GM06990 (cell line): ENCODE measurements at regions not wholly inside any gene's neighbourhood (a gene's known extent, or its start where the extent isn't known, plus 50 kb on each side); places are given as distances from the start of the nearest gene placed in this dataset.

ENCODE experiments used
- DNase-seq: peaks from one replicate; pipeline ENCODE4 v3.0.0-alpha.2; 2011; ENCODE audit not compliant: insufficient read length; ENCODE audit errors: extremely low read depth
- H3K27me3 ChIP-seq: replicated peaks from 2 replicates; pipeline ENCODE4 v1.6.0; 2011; ENCODE audit warnings: low read length; ENCODE audit not compliant: control insufficient read depth, insufficient read depth
- H3K36me3 ChIP-seq: 2 replicates; pipeline ENCODE4 v1.5.1; 2011; ENCODE audit warnings: low read length; ENCODE audit not compliant: control insufficient read depth, insufficient read depth
- H3K4me3 ChIP-seq: replicated peaks from 2 replicates; pipeline ENCODE4 v1.5.1; 2011; ENCODE audit warnings: low read depth, mild to moderate bottlenecking, control low read depth, low read length
- TF ChIP-seq, protein P1 (sequence below): IDR thresholded peaks from 2 replicates; pipeline ENCODE4 v1.5.1; 2011; ENCODE audit warnings: low read length, control low read depth, mild to moderate bottlenecking, inconsistent platforms; ENCODE audit not compliant: insufficient read depth, poor library complexity, severe bottlenecking

DNA sequence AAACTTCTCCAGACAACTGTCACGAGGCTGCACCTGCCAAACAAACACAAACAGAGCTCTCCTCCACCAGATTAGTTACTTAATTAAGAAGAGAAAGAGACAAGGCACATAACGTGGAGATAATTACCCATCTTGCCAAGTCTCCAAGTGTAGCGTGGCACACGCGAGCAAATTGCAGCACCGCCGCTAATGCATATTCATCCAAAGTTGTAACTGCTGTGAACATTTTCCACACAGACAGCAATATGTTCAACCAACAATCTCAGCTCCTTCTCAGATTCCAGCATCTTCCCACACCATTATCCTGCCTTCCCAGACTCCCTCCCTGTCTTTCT lies 309.6 kb upstream of the TLE3 start:
- TF ChIP-seq, protein P1, sequence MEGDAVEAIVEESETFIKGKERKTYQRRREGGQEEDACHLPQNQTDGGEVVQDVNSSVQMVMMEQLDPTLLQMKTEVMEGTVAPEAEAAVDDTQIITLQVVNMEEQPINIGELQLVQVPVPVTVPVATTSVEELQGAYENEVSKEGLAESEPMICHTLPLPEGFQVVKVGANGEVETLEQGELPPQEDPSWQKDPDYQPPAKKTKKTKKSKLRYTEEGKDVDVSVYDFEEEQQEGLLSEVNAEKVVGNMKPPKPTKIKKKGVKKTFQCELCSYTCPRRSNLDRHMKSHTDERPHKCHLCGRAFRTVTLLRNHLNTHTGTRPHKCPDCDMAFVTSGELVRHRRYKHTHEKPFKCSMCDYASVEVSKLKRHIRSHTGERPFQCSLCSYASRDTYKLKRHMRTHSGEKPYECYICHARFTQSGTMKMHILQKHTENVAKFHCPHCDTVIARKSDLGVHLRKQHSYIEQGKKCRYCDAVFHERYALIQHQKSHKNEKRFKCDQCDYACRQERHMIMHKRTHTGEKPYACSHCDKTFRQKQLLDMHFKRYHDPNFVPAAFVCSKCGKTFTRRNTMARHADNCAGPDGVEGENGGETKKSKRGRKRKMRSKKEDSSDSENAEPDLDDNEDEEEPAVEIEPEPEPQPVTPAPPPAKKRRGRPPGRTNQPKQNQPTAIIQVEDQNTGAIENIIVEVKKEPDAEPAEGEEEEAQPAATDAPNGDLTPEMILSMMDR = no peak
- Histone ChIP-seq H3K27me3 (no peaks in the 10 kb centered on the region; the same call in none of the 2 replicates), H3K36me3 (no peaks in the 10 kb centered on the region), H3K4me3 (no peak overlapping the region)
- DNase-seq = no peak

DNA sequence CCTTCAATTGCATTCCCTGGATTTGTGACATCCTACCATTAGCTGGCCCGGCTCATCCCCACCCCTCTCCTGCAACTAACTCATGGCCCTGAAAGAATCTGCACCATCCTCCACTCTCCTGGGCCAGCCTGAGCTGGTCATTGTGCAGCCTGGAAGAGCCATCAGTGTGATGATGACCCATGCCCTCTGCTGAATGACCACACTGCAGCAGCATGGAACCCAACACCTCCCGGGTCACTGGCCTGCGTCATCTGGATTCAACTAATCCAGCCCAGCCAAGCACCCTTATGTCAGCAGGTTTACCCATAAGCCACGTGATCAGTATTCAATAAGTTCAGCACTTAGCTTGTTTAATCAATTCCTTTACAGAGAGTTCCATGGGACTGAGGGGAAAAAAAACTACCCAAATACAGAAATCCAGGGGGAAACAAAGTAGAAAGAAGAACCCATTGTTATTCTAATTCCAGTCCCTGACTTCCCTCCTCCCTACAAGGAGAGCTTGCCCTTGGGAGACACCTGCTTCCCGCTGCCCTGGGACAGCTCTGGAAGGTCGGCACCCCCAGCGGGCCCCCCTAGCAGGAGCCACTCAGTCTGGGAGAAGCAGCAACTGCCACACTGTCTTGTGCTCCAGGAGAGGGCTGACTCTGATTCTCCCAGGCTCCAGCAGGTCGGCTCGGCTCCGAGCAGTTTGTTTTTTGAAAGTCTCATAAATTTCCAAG lies 309.1 kb upstream of the TLE3 start:
- H3K36me3 ChIP-seq = no peaks in the 10 kb centered on the region
- DNase-seq = no peak
- TF ChIP-seq, protein P1 = no peak
- H3K27me3 ChIP-seq = no peaks in the 10 kb centered on the region; the same call in none of the 2 replicates
- H3K4me3 ChIP-seq = no peak overlapping the region

DNA sequence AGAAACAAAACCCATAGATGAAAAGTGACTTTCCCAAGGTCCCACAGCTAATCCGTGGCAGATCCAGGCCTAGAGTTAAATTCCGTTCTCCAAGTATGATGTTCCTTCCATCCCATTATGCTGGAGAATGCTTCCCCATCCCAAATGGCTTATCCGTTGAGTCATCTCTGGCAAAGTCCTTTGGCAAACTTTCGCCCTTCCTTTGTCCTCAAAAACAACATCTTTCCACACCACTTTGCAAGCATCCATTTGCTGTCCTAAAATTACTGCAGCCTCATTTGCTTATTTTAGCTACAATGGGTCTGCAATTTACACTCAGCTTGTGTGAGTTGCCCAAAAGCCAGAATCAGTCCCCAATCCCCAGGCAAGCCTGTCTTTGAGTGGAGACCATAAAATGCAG lies 304.0 kb upstream of the TLE3 start:
- H3K36me3 ChIP-seq = no peaks in the 10 kb centered on the region
- H3K4me3 ChIP-seq = no peak overlapping the region
- no peak for DNase-seq
- TF ChIP-seq, protein P1 = no peak
- H3K27me3 ChIP-seq = no peaks in the 10 kb centered on the region; the same call in 1 of the 2 replicates

DNA sequence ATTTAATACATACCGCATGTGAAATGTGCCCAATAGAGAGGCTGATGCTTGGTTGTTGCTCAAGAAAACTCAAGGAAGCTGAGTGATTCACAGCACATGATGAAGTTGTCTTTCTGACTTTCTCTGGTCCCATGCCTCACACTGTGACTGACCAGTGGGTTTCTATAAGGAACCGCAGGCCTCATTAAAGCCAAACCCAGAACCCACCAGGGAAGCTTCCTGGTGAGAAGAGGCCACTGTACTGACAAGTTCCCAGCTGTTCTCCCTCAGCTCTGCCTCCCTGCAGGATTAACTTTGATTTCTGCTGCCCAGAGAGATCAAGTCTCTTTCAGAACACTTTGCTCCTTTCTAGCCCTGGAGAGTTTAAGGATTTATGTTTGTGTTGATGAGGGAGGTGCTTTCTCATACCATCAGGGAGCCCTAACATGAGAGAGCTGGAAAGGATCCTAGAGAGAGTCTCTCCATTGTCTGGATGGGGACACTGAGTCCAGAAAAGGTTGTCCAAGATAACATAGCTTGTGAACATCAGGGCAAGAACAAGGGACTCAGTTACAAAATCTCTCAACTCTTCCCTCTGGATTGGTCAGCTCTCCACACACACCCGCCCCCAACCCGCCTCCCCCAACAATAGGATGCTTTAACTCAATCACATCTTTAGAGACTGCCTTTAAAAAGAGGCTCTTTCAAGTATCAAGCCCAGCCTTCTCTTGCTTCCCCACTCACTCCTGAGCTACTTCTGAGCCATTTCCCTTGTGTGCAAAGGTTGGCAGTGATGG lies 303.2 kb upstream of the TLE3 start:
- Histone ChIP-seq H3K36me3 (no peaks in the 10 kb centered on the region), H3K4me3 (no peak overlapping the region), H3K27me3 (no peaks in the 10 kb centered on the region; the same call in 1 of the 2 replicates)
- TF ChIP-seq, protein P1 = no peak
- no peak for DNase-seq

DNA sequence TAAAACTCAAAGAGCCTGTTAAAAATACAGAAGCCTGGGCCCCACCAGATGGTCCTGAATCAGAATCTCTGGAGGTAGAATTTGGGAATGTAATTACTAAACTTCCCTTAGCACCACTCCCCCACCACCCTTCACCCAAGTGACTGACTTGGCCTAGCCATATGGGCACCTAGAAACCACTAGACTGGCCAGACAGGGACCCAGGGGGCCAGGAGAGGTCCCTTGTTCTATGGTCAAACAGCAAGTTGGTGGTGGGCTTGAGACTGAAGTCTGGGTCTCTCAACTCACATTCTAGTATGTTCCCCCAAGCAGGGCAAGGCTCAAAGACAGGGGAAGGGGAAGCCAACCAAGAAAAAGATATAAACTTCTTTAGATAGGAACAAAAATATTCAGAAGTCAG lies 301.5 kb upstream of the TLE3 start:
- DNase-seq = no peak
- no peaks in the 10 kb centered on the region; the same call in 1 of the 2 replicates for H3K27me3 ChIP-seq
- TF ChIP-seq, protein P1 = no peak
- H3K36me3 ChIP-seq = no peaks in the 10 kb centered on the region
- no peak overlapping the region for H3K4me3 ChIP-seq
